ENCODE measurements at regions not wholly inside any gene's neighbourhood (a gene's known extent, or its start where the extent isn't known, plus 50 kb on each side); places are given as distances from the start of the nearest gene placed in this dataset.

GRCh38 chr6:88558981-88559380 is 392.8 kb upstream of the CNR1 start:
- DNase-seq = no peak

- DNase-seq = no peak
Measured at GRCh38 chr6:88556663-88557062, 390.5 kb upstream of the CNR1 start.

GRCh38 chr6:88548891-88549505 is 382.9 kb upstream of the CNR1 start:
- DNase-seq = no peak

- DNase-seq = no peak
Measured at GRCh38 chr6:88547768-88548167, 381.6 kb upstream of the CNR1 start.

- no peak for DNase-seq
Measured at GRCh38 chr6:88545991-88546390, 379.8 kb upstream of the CNR1 start.

GRCh38 chr6:88544986-88545612 is 379.0 kb upstream of the CNR1 start:
- DNase-seq = no peak

GRCh38 chr6:88539295-88539764 is 373.2 kb upstream of the CNR1 start:
- no peak for DNase-seq

GRCh38 chr6:88538840-88539239 is 372.7 kb upstream of the CNR1 start:
- DNase-seq = no peak

GRCh38 chr6:88538130-88538706 is 372.1 kb upstream of the CNR1 start:
- DNase-seq = no peak

GRCh38 chr6:88536071-88536625 is 370.0 kb upstream of the CNR1 start:
- DNase-seq = no peak

GRCh38 chr6:88535306-88535705 is 369.2 kb upstream of the CNR1 start:
- DNase-seq = no peak

GRCh38 chr6:88532241-88532860 is 366.2 kb upstream of the CNR1 start:
- DNase-seq = no peak

GRCh38 chr6:88529726-88530125 is 363.6 kb upstream of the CNR1 start:
- no peak for DNase-seq

- DNase-seq = no peak
Measured at GRCh38 chr6:88520445-88520844, 354.3 kb upstream of the CNR1 start.

GRCh38 chr6:88520017-88520338 is 353.8 kb upstream of the CNR1 start:
- DNase-seq = no peak

- no peak for DNase-seq
Measured at GRCh38 chr6:88519301-88520016, 353.3 kb upstream of the CNR1 start.

- DNase-seq = no peak
Measured at GRCh38 chr6:88517737-88518136, 351.6 kb upstream of the CNR1 start.

- DNase-seq = no peak
Measured at GRCh38 chr6:88513920-88514319, 347.8 kb upstream of the CNR1 start.

- DNase-seq = no peak
Measured at GRCh38 chr6:88513471-88513870, 347.3 kb upstream of the CNR1 start.

GRCh38 chr6:88512951-88513350 is 346.8 kb upstream of the CNR1 start:
- DNase-seq = no peak

GRCh38 chr6:88502391-88502790 is 336.2 kb upstream of the CNR1 start:
- DNase-seq = no peak

- no peak for DNase-seq
Measured at GRCh38 chr6:88499845-88500699, 333.9 kb upstream of the CNR1 start.
